Uterus (tissue), 3 donors: ENCODE measurements at regions not wholly inside any gene's neighbourhood (a gene's known extent, or its start where the extent isn't known, plus 50 kb on each side); places are given as distances from the start of the nearest gene placed in this dataset.
"Not testable (repeated sequence)": the region's sequence is repeated elsewhere in the genome, so short reads cannot be mapped to it uniquely, and the experiment has no call there.

ENCODE experiments used
- DNase-seq, 2 donors: peaks; one replicate each; pipeline ENCODE4 v3.0.0-alpha.2; 2019 to 2020
- H3K27ac ChIP-seq, 2 donors: fragments of 200-600 bp; sonication (generic); 1 replicate in 1 of 2; 2 replicates in 1 of 2; pipeline ENCODE4 v1.5.1; 2016 to 2018
- H3K27me3 ChIP-seq, 2 donors: fragments of 200-600 bp; sonication (generic); one replicate each; pipeline ENCODE4 v1.5.1; 2018 to 2019; ENCODE audit warnings: control low read depth in 1 of 2
- H3K36me3 ChIP-seq, 2 donors: fragments of 200-600 bp; sonication (generic); one replicate each; pipeline ENCODE4 v1.5.1; 2019; ENCODE audit warnings: control low read depth in 1 of 2
- H3K4me1 ChIP-seq, 2 donors: fragments of 200-600 bp; sonication (generic); one replicate each; pipeline ENCODE4 v1.5.1; 2018 to 2019; ENCODE audit warnings: control low read depth in 1 of 2
- H3K4me3 ChIP-seq, 2 donors: fragments of 200-600 bp; sonication (generic); 1 replicate in 1 of 2; 2 replicates in 1 of 2; pipeline ENCODE4 v1.5.1; 2018 to 2019; ENCODE audit warnings: mild to moderate bottlenecking in 1 of 2
- H3K9me3 ChIP-seq, 2 donors: fragments of 200-600 bp; sonication (generic); one replicate each; pipeline ENCODE4 v1.5.1; 2019; ENCODE audit warnings: control low read depth in 1 of 2
- POLR2A ChIP-seq, 2 donors: fragments of 450-650 bp; IDR thresholded peaks; one replicate each; pipeline ENCODE4 v1.6.1; 2016; ENCODE audit warnings: antibody characterized with exemption in 2 of 2, mild to moderate bottlenecking in 1 of 2, moderate library complexity in 1 of 2
- intact Hi-C: fragments of 100-400 bp; cut with DNase I; formaldehyde crosslinking; loops from one replicate; pipeline ENCODE4 v1.15.1; 2023; ENCODE audit warnings: low total_unique reads
- TF ChIP-seq, protein P1 (sequence below), 4 experiments: fragments of 200-600 bp in 2 of 4; fragments of 450-650 bp in 2 of 4; sonication (generic) in 2 of 4; IDR thresholded peaks; one replicate each; pipeline ENCODE4 v1.5.1; 2016 to 2019; ENCODE audit warnings: antibody characterized with exemption in 4 of 4, mild to moderate bottlenecking in 2 of 4, moderate library complexity in 1 of 4
- donor health status: DM: yes; HTN: yes; CAD: no.

DNA sequence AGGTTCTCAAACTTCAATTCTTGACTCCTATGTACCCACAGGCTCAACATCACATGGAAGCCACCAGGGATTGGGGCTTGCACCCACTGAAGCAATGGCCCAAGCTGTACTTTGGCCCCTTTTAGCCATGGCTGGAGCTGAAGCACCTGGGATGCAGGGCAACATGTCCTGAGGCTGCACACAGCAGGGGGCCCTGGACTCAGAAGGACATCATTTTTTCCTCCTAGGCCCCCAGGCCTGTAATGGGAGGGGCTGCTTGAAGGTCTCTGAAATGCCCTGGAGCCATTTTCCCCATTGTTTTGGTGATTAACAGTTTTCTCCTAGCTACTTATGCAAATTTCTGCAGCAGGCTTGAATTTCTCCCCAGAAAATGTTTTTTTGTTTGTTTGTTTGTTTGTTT lies 465.1 kb upstream of the PCDH10 start:
- Histone ChIP-seq H3K27ac (no peak overlapping the region), H3K9me3 (no peaks in the 10 kb centered on the region), H3K27me3 (no peaks in the 10 kb centered on the region), H3K4me3 (no peak overlapping the region), H3K4me1 (no peaks in the 10 kb centered on the region), H3K36me3 (no peaks in the 10 kb centered on the region)
- no peak for TF ChIP-seq POLR2A (IDR thresholded peaks at IDR 0.05)
- TF ChIP-seq, protein P1, sequence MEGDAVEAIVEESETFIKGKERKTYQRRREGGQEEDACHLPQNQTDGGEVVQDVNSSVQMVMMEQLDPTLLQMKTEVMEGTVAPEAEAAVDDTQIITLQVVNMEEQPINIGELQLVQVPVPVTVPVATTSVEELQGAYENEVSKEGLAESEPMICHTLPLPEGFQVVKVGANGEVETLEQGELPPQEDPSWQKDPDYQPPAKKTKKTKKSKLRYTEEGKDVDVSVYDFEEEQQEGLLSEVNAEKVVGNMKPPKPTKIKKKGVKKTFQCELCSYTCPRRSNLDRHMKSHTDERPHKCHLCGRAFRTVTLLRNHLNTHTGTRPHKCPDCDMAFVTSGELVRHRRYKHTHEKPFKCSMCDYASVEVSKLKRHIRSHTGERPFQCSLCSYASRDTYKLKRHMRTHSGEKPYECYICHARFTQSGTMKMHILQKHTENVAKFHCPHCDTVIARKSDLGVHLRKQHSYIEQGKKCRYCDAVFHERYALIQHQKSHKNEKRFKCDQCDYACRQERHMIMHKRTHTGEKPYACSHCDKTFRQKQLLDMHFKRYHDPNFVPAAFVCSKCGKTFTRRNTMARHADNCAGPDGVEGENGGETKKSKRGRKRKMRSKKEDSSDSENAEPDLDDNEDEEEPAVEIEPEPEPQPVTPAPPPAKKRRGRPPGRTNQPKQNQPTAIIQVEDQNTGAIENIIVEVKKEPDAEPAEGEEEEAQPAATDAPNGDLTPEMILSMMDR (IDR thresholded peaks at IDR 0.05) = no peak
- intact Hi-C loops = no loop called here
- no peak for DNase-seq

DNA sequence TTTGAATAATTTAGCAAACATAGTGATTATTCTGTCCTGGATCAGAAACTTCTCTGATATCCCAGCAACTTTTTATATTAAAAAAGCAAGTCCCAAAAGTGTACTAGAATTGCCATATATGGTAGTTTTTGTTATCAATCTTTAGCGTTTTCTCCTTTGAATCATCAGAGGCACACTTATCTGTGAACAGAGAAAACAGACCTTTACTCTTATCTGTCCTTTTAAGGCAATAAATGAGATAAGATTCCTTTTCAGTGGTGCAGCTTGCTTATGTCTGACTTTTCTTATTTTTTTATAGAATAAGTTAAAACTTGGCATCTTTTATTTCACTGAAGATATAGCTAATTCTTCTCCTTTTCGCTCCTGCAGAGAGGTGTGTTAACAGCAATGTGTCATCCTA lies 458.1 kb upstream of the PCDH10 start:
- Histone ChIP-seq H3K9me3 (no peaks in the 10 kb centered on the region), H3K4me3 (no peak overlapping the region)
- intact Hi-C loops = no loop called here

DNA sequence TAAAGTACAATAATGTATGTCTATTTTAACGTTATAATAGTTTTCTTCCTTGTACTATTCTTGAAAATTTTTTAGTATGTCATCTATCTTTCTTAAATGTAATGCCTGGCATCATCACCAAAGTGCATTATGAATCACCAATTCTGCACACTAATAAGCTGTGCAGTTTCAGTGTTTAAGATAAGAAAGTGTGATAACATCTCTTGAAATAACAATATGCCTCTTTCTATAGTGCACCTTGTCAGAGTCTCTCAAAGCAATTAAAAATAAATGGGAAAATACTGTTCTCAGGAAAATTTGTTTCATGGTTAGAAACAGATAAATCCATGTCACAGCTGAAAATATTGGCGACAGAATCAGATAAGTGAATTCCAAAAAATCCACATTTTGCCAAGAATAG lies 457.4 kb upstream of the PCDH10 start:
- TF ChIP-seq POLR2A (IDR thresholded peaks at IDR 0.05) = no peak
- TF ChIP-seq, protein P1 (IDR thresholded peaks at IDR 0.05) = no peak
- intact Hi-C loops = no loop called here

More for the DNA sequence above, 458.1 kb upstream of the PCDH10 start:
- no peaks in the 10 kb centered on the region for H3K36me3 ChIP-seq
- no peaks in the 10 kb centered on the region for H3K4me1 ChIP-seq
- no peaks in the 10 kb centered on the region for H3K27me3 ChIP-seq
- H3K27ac ChIP-seq = no peak overlapping the region
- DNase-seq = no peak
- TF ChIP-seq POLR2A (IDR thresholded peaks at IDR 0.05) = no peak
- TF ChIP-seq, protein P1 (IDR thresholded peaks at IDR 0.05) = no peak

DNA sequence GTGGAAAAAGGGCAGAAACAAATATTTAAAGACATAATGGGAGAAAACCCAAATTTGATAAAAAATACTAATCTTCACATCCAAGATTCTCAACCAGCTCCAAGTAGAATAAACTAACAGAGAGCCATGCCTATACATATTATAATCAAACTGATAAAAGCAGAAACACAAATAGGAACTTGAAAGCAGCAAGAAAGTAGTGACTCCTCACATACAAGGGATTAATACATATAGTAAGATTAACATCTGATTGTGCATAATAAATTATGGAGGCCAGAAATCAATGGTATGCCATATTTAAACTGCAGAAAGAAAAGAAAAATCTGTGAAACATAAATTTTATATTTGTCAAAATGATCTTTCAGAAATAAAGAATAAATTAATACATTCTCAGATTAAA lies 454.3 kb upstream of the PCDH10 start:
- Histone ChIP-seq H3K9me3 (no peaks in the 10 kb centered on the region), H3K36me3 (no peaks in the 10 kb centered on the region), H3K4me1 (no peaks in the 10 kb centered on the region), H3K27me3 (no peaks in the 10 kb centered on the region), H3K27ac (no peak overlapping the region), H3K4me3 (no peak overlapping the region)
- intact Hi-C loops = no loop called here
- DNase-seq = no peak
- TF ChIP-seq POLR2A (IDR thresholded peaks at IDR 0.05) = no peak
- TF ChIP-seq, protein P1 (IDR thresholded peaks at IDR 0.05) = no peak

More for the DNA sequence above, 457.4 kb upstream of the PCDH10 start:
- Histone ChIP-seq H3K36me3 (no peaks in the 10 kb centered on the region), H3K9me3 (no peaks in the 10 kb centered on the region), H3K4me3 (no peak overlapping the region), H3K27ac (no peak overlapping the region), H3K27me3 (no peaks in the 10 kb centered on the region), H3K4me1 (no peaks in the 10 kb centered on the region)
- no peak for DNase-seq

DNA sequence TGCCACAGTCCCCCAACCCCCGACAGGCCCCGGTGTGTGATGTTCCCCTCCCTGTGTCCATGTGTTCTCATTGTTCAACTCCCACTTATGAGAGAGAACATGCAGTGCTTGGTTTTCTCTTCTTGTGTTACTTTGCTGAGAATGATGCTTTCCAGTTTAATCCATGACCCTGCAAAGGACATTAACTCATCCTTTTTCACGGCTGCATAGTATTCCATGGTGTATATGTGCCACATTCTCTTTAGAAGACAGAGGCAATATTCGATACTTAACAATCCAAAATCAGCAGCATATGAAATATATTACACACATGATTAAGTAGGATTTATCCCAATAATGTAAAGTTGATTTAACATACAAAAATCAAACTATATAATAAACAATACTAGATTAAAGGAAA lies 451.6 kb upstream of the PCDH10 start:
- H3K4me1 ChIP-seq, H3K27ac ChIP-seq, H3K36me3 ChIP-seq, intact Hi-C loops, DNase-seq, H3K4me3 ChIP-seq, H3K27me3 ChIP-seq, H3K9me3 ChIP-seq: not testable (repeated sequence)

DNA sequence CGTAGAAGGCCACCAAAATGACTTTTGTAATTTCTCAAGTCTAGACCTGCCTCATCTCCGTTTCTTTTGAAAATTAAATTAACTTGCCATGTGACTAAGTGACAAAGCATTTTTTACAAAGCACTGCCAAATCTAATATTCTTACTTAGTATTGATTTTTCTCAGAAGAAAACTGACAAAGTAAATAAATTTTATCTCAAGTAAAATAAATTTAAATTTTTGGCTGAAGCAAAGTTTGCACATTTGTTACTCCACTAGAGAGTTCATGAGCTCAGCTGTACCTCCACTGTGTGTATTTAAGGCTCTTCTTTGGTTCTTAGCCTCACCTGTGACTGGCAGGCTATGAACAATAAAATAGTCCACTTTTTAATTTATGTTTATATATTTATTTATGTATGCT lies 441.1 kb upstream of the PCDH10 start:
- no peak for DNase-seq
- no peak overlapping the region for H3K4me3 ChIP-seq
- no peaks in the 10 kb centered on the region for H3K27me3 ChIP-seq
- no peaks in the 10 kb centered on the region for H3K4me1 ChIP-seq
- no peak overlapping the region for H3K27ac ChIP-seq
- H3K9me3 ChIP-seq = no peaks in the 10 kb centered on the region
- intact Hi-C loops = no loop called here
- TF ChIP-seq POLR2A (IDR thresholded peaks at IDR 0.05) = no peak
- TF ChIP-seq, protein P1 (IDR thresholded peaks at IDR 0.05) = no peak
- no peaks in the 10 kb centered on the region for H3K36me3 ChIP-seq
